Endothelial cell of umbilical vein (primary cell): ENCODE measurements at regions not wholly inside any gene's neighbourhood (a gene's known extent, or its start where the extent isn't known, plus 50 kb on each side); places are given as distances from the start of the nearest gene placed in this dataset.

Experiments used
- BruUV-seq: library from RNA; stranded (reverse); fragments of 400-500 nt; replicated peaks from 2 replicates; lab custom pipeline; 2021; lab: Mats Ljungman, UMichigan
- CTCF ChIA-PET: fragments of 300-600, 350-600 bp; sonication (Branson Sonifier 250); formaldehyde crosslinking; loops from one replicate; lab custom pipeline; 2021; ENCODE audit warnings: antibody characterized with exemption, inconsistent platforms; lab: Charles Lee
- POLR2A ChIA-PET: fragments of 300-600, 350-600 bp; sonication (Branson Sonifier 250); formaldehyde crosslinking; loops from one replicate; lab custom pipeline; 2021; ENCODE audit warnings: antibody characterized with exemption, inconsistent platforms; lab: Charles Lee
- DNase-seq: peaks from one replicate; pipeline ENCODE4 v3.0.0-alpha.2; 2011; ENCODE audit warnings: low read depth, low spot score
- FAIRE-seq: peaks from 2 replicates; lab custom pipeline; 2011; peaks lifted over from hg19 to GRCh38; lab: Jason Lieb, UNC
- H2AFZ ChIP-seq: 2 replicates; pipeline ENCODE4 v1.6.0; 2012; ENCODE audit warnings: low read depth, low read length, control low read depth, inconsistent platforms
- H3K27ac ChIP-seq: 2 replicates; pipeline ENCODE4 v1.5.1; 2011; ENCODE audit warnings: low read depth, mild to moderate bottlenecking, control low read depth, low read length, moderate library complexity; ENCODE audit not compliant: insufficient read depth
- H3K27me3 ChIP-seq, 2 experiments: 2 replicates each; pipeline versions ENCODE4 v1.6.0 to v1.6.1; 2011; ENCODE audit warnings: low read length in 2 of 2, mixed read lengths in 1 of 2; ENCODE audit not compliant: control insufficient read depth in 2 of 2, insufficient read depth in 2 of 2
- H3K36me3 ChIP-seq, 2 experiments: 2 replicates in 1 of 2; 3 replicates in 1 of 2; pipeline ENCODE4 v1.5.1; 2011; ENCODE audit warnings: low read length in 2 of 2, mild to moderate bottlenecking in 1 of 2, moderate library complexity in 1 of 2; ENCODE audit not compliant: control insufficient read depth in 2 of 2, insufficient read depth in 2 of 2; ENCODE audit errors: extremely low read depth in 1 of 2
- H3K4me1 ChIP-seq: 3 replicates; pipeline ENCODE4 v1.5.1; 2011; ENCODE audit warnings: mild to moderate bottlenecking, low read length; ENCODE audit not compliant: control insufficient read depth, insufficient read depth; ENCODE audit errors: extremely low read depth
- H3K4me2 ChIP-seq: 2 replicates; pipeline ENCODE4 v1.6.1; 2011; ENCODE audit warnings: low read length, control low read depth, mixed read lengths; ENCODE audit not compliant: insufficient read depth
- H3K4me3 ChIP-seq, 3 experiments: fragments of 200-600 bp in 1 of 3; sonication (generic), shearing (Covaris generic) in 1 of 3; replicated peaks in 1 of 3; 2 replicates each; pipeline ENCODE4 v1.5.1; 2011 to 2016; ENCODE audit warnings: control low read depth in 3 of 3, low read length in 3 of 3, mild to moderate bottlenecking in 2 of 3, inconsistent platforms in 1 of 3, low read depth in 1 of 3, moderate library complexity in 1 of 3; ENCODE audit not compliant: insufficient read depth in 1 of 3
- H3K79me2 ChIP-seq: 2 replicates; pipeline ENCODE4 v1.6.0; 2012; ENCODE audit warnings: low read length, inconsistent platforms; ENCODE audit not compliant: control insufficient read depth, insufficient read depth
- H3K9ac ChIP-seq: replicated peaks from 2 replicates; pipeline ENCODE3; 2011; ENCODE audit warnings: low read length, control low read depth; ENCODE audit not compliant: insufficient read depth; ENCODE audit errors: extremely low read depth
- H3K9me1 ChIP-seq: replicated peaks from 3 replicates; pipeline ENCODE4 v1.6.0; 2011; ENCODE audit warnings: mild to moderate bottlenecking, low read length; ENCODE audit not compliant: control insufficient read depth, insufficient read depth; ENCODE audit errors: extremely low read depth
- H3K9me3 ChIP-seq: replicated peaks from 2 replicates; pipeline ENCODE4 v1.5.1; 2012; ENCODE audit warnings: low read length, inconsistent platforms; ENCODE audit not compliant: control insufficient read depth, insufficient read depth
- H4K20me1 ChIP-seq: replicated peaks from 2 replicates; pipeline ENCODE3; 2011; ENCODE audit warnings: mild to moderate bottlenecking, low read length; ENCODE audit not compliant: control insufficient read depth, insufficient read depth; ENCODE audit errors: extremely low read depth
- EZH2 ChIP-seq: IDR thresholded peaks from 2 replicates; pipeline ENCODE4 v1.6.1; 2012; ENCODE audit warnings: borderline replicate concordance, low read depth, mild to moderate bottlenecking, moderate library complexity, low read length, inconsistent platforms; ENCODE audit not compliant: severe bottlenecking
- FOS ChIP-seq: IDR thresholded peaks from 2 replicates; pipeline ENCODE4 v1.6.1; 2011; ENCODE audit warnings: mild to moderate bottlenecking, low read length, moderate library complexity, borderline replicate concordance; ENCODE audit not compliant: insufficient read depth
- GATA2 ChIP-seq: IDR thresholded peaks from 2 replicates; pipeline ENCODE4 v1.7.0; 2011; ENCODE audit warnings: low read depth, mild to moderate bottlenecking, moderate library complexity, mixed read lengths, low read length; ENCODE audit not compliant: insufficient read length, insufficient read depth
- JUN ChIP-seq: IDR thresholded peaks from 2 replicates; pipeline ENCODE4 v1.6.1; 2011; ENCODE audit warnings: borderline replicate concordance, low read depth; ENCODE audit not compliant: insufficient read length, insufficient read depth
- MYC ChIP-seq: IDR thresholded peaks from one replicate; pipeline ENCODE4 v1.6.1; 2011; ENCODE audit warnings: mild to moderate bottlenecking, low read depth, low read length
- POLR2A ChIP-seq: IDR thresholded peaks from 2 replicates; pipeline ENCODE4 v1.6.1; 2012; ENCODE audit warnings: low read depth, mild to moderate bottlenecking, control low read depth, low read length
- POLR2AphosphoS5 ChIP-seq: IDR thresholded peaks from 2 replicates; pipeline ENCODE4 v1.6.1; 2012; ENCODE audit warnings: low read depth, mild to moderate bottlenecking, control low read depth, low read length, moderate library complexity; ENCODE audit not compliant: insufficient read depth
- dilution Hi-C: fragments of 300-500 bp; cut with MboI; formaldehyde crosslinking; loops from one replicate; pipeline ENCODE4 v1.15.0; 2019; ENCODE audit warnings: low sequenced_read_pairs; ENCODE audit not compliant: extremely low pct_ligation_motif_present
- intact Hi-C: fragments of 100-400 bp; cut with micrococcal nuclease; formaldehyde crosslinking; loops from one replicate; pipeline ENCODE4 v1.10.0; 2022
- TF ChIP-seq, protein P1 (sequence below): IDR thresholded peaks from 2 replicates; pipeline ENCODE4 v1.6.1; 2011; ENCODE audit not compliant: insufficient read depth, insufficient read length
- TF ChIP-seq, protein P2 (sequence below), 2 donors: IDR thresholded peaks; 1 replicate in 1 of 2; 2 replicates in 1 of 2; pipeline ENCODE4 v1.5.1; 2011; ENCODE audit warnings: low read length in 2 of 2, mild to moderate bottlenecking in 2 of 2, moderate library complexity in 2 of 2, control low read depth in 1 of 2, inconsistent platforms in 1 of 2, low read depth in 1 of 2; ENCODE audit not compliant: insufficient read depth in 1 of 2; ENCODE audit errors: extremely low read depth in 1 of 2

DNA sequence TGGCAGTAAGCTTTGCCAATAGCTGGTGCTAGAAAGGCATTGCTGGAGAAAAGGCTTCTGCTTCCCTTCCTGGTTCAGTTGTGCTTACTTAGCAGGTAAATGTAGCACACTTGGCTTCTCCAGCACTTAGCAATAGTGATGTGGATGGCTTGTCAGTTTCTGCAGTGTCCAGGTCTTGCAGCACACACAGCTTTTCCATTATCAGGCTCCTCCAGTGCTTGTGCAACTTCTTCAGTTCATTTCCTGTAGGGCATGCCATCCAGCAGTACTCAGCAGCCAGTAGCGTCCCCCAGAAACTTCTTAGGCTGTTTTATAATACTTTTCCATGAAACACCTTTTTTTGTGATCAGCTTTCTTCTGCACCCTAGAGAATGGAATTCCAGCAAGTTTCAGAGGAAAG is 154.6 kb downstream of the SLC6A15 start:
- ChIA-PET CTCF (interaction anchor here (2.4 kb wide), 1 partner anchor 10 kb away, joined by 7 read pairs; no protein-coding TSS in a partner anchor), POLR2A (no interaction called here)
- Histone ChIP-seq H3K9ac (no peak overlapping the region), H4K20me1 (no peaks in the 10 kb centered on the region), H3K4me1 (no peaks in the 10 kb centered on the region), H3K9me1 (no peaks in the 10 kb centered on the region), H3K4me2 (no peak overlapping the region), H3K79me2 (no peaks in the 10 kb centered on the region), H3K27me3 (no peaks in the 10 kb centered on the region), H3K36me3 (no peaks in the 10 kb centered on the region), H3K27ac (no peak overlapping the region), H2AFZ (no peak overlapping the region), H3K4me3 (no peak overlapping the region), H3K9me3 (no peaks in the 10 kb centered on the region)
- TF ChIP-seq MYC = no peak
- TF ChIP-seq POLR2AphosphoS5 = no peak
- TF ChIP-seq JUN = no peak
- TF ChIP-seq, protein P1, sequence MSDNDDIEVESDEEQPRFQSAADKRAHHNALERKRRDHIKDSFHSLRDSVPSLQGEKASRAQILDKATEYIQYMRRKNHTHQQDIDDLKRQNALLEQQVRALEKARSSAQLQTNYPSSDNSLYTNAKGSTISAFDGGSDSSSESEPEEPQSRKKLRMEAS = no peak
- TF ChIP-seq POLR2A = no peak
- no peak for TF ChIP-seq EZH2
- TF ChIP-seq, protein P2, sequence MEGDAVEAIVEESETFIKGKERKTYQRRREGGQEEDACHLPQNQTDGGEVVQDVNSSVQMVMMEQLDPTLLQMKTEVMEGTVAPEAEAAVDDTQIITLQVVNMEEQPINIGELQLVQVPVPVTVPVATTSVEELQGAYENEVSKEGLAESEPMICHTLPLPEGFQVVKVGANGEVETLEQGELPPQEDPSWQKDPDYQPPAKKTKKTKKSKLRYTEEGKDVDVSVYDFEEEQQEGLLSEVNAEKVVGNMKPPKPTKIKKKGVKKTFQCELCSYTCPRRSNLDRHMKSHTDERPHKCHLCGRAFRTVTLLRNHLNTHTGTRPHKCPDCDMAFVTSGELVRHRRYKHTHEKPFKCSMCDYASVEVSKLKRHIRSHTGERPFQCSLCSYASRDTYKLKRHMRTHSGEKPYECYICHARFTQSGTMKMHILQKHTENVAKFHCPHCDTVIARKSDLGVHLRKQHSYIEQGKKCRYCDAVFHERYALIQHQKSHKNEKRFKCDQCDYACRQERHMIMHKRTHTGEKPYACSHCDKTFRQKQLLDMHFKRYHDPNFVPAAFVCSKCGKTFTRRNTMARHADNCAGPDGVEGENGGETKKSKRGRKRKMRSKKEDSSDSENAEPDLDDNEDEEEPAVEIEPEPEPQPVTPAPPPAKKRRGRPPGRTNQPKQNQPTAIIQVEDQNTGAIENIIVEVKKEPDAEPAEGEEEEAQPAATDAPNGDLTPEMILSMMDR (IDR thresholded peaks at IDR 0.05; ENCODE audit: extremely low read depth in 1 of 2, insufficient read depth in 1 of 2, low read depth in 1 of 2, low read length in 2 of 2) = no peak
- no peak for TF ChIP-seq FOS
- TF ChIP-seq GATA2 = no peak
- dilution Hi-C loops = no loop called here
- DNase-seq (no peak), FAIRE-seq (no peak)
- no TSS peak for BruUV-seq
- intact Hi-C loops = no loop called here
